ENCODE measurements at regions not wholly inside any gene's neighbourhood (a gene's known extent, or its start where the extent isn't known, plus 50 kb on each side); places are given as distances from the start of the nearest gene placed in this dataset.

DNA sequence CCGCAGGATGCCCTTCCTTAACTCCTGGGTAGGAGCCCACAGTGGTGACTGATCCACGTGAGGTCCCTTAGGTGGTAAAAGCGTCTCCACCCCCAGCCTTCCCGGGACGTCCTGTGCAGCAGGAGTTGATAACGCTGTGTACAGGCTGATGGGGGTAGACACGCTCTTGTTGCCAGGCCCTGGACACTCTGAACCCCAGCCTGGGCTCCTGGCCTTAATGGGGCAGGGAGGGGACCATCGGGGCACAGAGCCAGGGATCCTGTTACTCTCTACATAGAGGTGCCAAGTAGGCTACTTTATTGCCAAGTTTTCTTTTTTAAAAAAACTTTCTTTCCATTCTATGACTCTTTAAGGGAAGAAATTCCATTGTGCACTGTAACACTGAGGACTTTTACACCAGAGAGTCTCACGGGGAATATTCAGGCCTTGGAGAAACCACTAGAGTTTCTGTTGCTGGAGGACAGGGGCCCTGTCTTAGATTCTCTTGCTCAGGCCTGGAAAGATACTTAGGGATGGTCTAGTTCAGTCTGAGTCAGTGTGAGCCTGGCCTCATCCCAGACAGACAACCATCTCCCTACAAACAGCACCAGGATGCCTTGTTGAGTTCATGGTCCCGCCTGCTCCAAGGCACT is 104.3 kb upstream of the RNU6-1 start:
- TF ChIP-seq, protein P1, sequence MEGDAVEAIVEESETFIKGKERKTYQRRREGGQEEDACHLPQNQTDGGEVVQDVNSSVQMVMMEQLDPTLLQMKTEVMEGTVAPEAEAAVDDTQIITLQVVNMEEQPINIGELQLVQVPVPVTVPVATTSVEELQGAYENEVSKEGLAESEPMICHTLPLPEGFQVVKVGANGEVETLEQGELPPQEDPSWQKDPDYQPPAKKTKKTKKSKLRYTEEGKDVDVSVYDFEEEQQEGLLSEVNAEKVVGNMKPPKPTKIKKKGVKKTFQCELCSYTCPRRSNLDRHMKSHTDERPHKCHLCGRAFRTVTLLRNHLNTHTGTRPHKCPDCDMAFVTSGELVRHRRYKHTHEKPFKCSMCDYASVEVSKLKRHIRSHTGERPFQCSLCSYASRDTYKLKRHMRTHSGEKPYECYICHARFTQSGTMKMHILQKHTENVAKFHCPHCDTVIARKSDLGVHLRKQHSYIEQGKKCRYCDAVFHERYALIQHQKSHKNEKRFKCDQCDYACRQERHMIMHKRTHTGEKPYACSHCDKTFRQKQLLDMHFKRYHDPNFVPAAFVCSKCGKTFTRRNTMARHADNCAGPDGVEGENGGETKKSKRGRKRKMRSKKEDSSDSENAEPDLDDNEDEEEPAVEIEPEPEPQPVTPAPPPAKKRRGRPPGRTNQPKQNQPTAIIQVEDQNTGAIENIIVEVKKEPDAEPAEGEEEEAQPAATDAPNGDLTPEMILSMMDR (IDR thresholded peaks at IDR 0.05): no peak
- TF ChIP-seq NR3C1 (CRISPR knock-in tag; conservative IDR thresholded peaks at IDR 0.05; ENCODE audit: low read depth): no peak
- TF ChIP-seq KAT7 (CRISPR knock-in tag; IDR thresholded peaks at IDR 0.05; ENCODE audit: borderline replicate concordance): no peak

All from WTC11 (cell line).